Putamen (tissue), 1 donor: ENCODE measurements at regions not wholly inside any gene's neighbourhood (a gene's known extent, or its start where the extent isn't known, plus 50 kb on each side); places are given as distances from the start of the nearest gene placed in this dataset.
"Not testable (repeated sequence)": the region's sequence is repeated elsewhere in the genome, so short reads cannot be mapped to it uniquely, and the experiment has no call there.

Source experiments
- DNase-seq: peaks from one replicate; pipeline ENCODE4 v3.0.0-alpha.2; 2016; ENCODE audit warnings: low spot score

DNA sequence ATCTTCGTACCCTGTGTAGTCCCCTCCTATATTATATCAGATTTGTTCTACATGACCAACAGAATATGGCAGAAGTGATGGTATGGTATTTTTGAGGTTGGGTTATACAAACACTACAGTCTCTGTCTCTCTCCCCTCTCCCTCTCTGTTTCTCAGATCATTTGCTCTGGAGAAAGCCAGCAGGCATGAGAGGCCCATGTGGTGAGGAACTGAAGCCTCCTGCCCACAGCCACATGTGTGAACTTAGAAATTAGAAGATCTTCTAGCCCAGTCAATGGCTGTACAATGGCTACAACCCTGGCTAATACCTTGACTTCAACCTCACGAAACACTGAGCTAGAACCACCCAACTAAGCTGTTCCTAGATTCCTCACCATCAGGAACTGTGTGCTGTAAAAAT is 250.6 kb downstream of the SMAD2 start:
- no peak for DNase-seq

DNA sequence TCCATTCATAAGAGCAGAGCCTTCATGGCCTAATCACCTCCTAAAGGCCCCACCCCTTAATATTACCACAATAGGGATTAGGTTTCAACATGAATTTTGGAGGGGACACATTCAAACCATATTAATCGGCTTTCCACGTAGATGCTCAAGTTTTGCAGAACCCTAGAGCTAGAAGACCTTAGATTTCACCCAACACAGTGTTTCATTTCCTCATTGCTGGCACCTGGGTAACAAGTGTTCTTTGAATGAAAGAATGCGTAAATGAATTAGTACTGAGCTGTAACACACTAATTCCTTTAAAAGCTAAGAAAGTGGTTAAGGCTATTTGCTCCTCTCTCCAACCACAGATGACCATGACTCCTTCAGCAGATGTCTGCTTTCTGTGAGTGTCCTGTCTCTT is 252.5 kb downstream of the SMAD2 start:
- no peak for DNase-seq

DNA sequence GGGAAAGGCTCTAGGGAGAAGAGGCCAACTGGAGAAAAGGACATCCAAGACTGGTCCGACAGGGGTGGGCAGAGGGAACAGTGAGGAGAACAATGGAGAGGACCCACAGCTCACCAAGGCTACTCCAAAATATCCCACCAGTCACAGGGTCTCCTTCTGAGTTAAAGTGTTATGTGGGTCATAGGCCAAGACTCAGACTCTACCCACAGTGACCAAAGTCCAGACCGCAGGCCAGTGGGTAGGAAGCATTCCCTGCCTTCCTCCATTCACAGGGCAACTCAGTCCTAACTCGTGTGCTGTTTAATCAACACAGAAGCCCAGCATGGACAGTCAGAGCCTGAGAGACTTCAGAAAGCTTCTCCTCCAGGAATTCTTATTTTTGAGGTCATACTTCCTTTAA is 260.6 kb downstream of the SMAD2 start:
- DNase-seq: no peak

GRCh38 chr18:47658498-47658897 is 272.0 kb downstream of the SMAD2 start:
- no peak for DNase-seq

DNA sequence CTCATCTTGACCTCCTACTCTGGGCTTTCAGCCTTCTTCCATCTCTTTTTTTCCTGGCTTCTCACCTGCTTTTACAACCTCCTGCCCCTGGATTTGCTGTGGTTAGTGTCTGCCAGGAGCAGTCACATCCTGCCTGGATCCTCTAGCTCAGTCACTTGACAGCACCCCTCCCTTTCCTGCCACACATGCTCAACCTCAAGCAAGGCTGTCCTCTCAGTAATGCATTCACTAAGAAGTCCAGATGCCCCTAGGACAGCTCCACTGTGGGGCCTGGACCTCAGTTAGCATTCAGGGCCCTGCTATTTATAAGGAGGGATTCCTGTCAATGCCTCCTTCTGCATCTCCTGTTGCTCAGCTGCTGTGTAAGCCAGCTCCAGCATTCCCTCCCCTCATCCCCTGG is 275.5 kb downstream of the SMAD2 start:
- no peak for DNase-seq

- DNase-seq: no peak
These were observed 285.6 kb downstream of the SMAD2 start for GRCh38 chr18:47644896-47645295.

- not testable (repeated sequence) for DNase-seq
These were observed 292.9 kb downstream of the SMAD2 start for GRCh38 chr18:47637551-47637950.

DNA sequence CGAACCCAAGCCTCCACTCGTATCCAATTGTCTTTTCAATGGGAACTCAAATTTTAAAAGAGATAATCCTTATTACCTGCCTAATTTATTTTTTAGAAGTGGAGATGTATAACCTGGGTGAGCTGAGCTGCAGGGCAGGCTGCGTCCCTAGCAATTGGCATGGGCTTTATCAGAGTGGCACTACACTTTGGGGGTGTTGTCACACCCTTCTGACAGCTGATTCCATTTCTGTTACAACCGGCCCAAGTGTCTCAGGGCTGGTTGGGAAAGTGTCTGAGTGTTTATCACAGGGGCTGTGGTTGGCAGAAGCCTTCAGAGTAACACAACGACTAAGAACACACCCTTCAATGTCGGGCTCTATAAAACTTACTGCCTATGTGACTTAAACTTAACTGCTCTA is 295.0 kb downstream of the SMAD2 start:
- no peak for DNase-seq

GRCh38 chr18:47632970-47633635 is 297.4 kb downstream of the SMAD2 start:
- no peak for DNase-seq

- no peak for DNase-seq
These were observed 301.6 kb downstream of the SMAD2 start for GRCh38 chr18:47628893-47629292.

DNA sequence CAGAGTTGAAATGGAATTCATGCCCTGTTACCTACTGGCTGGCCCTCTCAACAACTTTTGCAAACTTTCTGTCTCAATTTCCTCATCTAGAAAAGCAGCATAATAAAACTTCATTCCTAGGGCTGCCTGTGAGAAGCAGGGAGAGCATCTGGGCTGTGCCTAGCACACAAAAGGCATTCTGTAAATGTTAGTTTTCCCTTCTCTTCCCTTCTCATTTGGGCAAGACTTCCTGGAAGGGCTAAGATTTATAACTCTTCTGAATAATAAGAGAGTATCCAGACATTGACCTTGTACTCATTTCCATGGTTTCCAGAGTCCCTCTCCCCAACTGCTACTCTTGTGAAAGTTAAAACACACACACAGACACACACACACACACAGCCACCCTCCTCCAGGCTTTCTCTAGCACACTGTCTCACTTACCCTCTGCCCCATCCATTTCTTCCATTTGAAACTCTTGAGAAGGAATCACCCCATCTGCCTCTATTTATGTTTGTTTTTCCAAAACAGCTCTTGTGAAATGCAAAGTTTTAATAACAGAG is 302.1 kb downstream of the SMAD2 start:
- DNase-seq: no peak

- no peak for DNase-seq
These were observed 303.4 kb downstream of the SMAD2 start for GRCh38 chr18:47627030-47627429.

DNA sequence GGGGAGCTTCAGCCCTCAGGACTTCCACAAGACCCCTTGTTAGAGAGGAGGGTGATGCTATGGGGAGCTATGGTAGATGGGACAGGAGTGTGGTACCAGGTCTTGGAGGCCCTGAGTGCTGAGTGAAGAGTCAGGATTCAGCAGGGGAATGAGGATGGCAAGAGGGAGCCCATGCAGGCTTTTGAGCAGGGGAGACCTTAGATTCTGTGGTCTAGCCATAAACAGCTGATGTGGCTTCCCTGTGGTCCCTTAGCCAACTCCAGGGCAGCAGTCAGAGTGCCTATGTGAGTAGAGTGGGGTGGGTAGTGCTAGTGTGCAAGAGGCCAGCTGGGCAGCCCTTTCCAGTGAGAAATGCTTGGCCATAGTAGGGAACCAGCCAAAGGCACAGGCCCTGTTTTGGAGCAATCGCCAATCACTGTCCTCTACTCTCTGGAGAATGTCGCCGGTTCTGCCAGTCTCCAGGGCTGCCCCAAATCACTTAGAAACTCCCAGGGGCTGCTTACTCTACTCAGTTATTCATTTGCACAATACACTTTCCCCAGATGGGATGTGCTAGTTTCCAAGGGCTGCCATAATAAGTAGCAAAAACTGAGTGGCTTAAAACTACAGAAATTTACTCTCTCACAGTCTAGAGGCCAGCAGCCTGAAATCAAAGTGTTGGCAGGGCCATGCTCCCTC is 310.5 kb downstream of the SMAD2 start:
- DNase-seq: no peak

GRCh38 chr18:47618758-47619157 is 311.7 kb downstream of the SMAD2 start:
- no peak for DNase-seq

- no peak for DNase-seq
These were observed 315.4 kb downstream of the SMAD2 start for GRCh38 chr18:47615043-47615442.

- no peak for DNase-seq
These were observed 316.5 kb downstream of the SMAD2 start for GRCh38 chr18:47613929-47614328.

DNA sequence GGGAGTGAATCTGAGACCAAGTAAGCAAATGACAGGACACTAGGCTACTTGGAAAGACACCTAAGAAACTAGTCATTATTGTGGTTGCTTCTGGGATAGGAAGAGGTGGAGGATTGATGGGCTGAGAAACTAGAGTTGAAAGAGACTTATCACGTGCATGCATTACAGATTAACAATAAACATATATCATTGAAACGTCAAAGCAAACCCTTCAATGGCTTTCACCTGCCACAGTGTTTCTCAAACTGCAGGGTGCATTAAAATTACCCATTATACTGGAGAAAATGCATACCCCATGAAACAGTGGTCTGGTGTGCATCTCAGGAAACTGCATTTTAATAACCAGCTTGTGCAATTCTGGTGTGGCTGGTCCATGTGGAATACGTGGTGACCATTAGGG is 318.8 kb downstream of the SMAD2 start:
- no peak for DNase-seq

DNA sequence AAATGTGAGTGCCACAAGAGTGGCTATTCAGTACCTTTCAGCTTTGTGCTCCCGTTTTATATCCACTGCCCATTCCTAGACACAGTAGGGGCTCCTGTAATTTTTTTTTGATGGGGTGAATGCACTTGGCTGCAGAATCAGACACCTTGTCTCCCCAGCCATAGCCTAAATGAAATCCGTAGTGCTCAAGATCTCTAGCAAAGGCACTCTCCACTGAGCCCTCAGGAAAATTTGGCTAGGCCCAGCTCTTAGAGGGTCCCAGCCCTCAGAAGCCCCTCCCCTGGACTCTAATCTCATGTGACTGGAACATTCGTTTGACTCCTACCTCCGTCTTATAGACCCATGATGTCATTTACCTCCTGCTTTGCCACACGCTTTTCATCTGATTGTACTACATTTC is 323.9 kb downstream of the SMAD2 start:
- no peak for DNase-seq

DNA sequence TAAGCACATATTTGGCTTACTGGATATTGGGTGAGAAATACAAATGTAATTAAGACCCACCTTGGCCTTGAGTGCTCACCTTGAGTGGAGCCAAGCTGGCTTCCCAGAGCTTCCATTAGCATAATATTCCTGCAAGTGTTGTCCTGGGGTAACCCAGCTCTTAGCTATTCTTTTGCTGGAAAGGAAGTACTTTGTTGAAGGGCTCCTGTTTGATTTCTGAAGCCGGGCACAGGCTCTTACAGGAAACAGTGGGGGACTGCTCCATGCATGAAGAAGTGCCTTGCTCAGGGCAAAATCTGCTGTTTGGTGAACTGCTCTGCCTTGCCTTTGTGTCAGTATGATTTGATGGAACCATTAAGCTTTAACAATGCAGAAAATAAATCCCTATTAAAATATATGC is 325.4 kb downstream of the SMAD2 start:
- no peak for DNase-seq

GRCh38 chr18:47604021-47604420 is 326.4 kb downstream of the SMAD2 start:
- no peak for DNase-seq

GRCh38 chr18:47603158-47603557 is 327.3 kb downstream of the SMAD2 start:
- no peak for DNase-seq

DNA sequence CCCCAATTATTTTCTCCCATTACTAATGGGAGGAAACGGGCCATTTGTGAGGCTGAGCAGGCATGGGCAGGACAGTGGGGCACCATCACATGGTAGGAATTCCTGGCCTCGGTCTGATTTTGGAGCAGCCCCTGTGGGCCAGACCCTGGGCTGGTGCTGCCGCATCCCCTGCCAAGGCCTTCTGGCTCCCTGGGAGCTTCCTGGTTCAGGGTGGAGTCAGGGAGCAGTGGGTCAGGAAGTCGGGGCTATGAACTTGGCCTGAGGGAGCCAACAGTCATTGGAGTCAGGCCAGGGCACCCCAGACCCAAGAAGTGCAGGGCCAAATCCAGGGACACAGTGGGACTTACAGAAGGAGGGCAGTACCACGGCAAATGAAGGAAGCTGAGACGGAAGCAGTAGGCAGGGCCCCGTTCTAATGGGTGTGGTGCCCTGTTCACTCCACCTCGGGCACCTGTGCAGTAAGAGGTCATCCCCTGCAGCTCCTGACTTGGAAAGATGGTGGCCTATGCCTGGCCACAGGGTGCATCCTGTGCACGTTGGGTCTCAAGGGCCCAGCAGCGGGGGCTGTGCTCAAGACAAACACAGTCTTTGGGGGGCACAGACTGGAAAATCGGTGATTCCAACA is 328.1 kb downstream of the SMAD2 start:
- no peak for DNase-seq

- DNase-seq: no peak
These were observed 328.7 kb downstream of the SMAD2 start for GRCh38 chr18:47601581-47602272.
